Esophagus squamous epithelium (tissue), 4 donors: ENCODE measurements at regions not wholly inside any gene's neighbourhood (a gene's known extent, or its start where the extent isn't known, plus 50 kb on each side); places are given as distances from the start of the nearest gene placed in this dataset.

Experiments used
- POLR2A ChIP-seq, 4 donors: fragments of 450-650 bp; IDR thresholded peaks; one replicate each; pipeline ENCODE4 v1.6.1; 2017; ENCODE audit warnings: antibody characterized with exemption in 4 of 4, mild to moderate bottlenecking in 4 of 4, moderate library complexity in 3 of 4
- TF ChIP-seq, protein P1 (sequence below), 6 experiments: fragments of 450-650 bp in 4 of 6; fragments of 200-600 bp in 2 of 6; sonication (generic) in 2 of 6; IDR thresholded peaks; one replicate each; pipeline ENCODE4 v1.5.1; 2016 to 2019; ENCODE audit warnings: antibody characterized with exemption in 6 of 6, mild to moderate bottlenecking in 4 of 6, moderate library complexity in 4 of 6

DNA sequence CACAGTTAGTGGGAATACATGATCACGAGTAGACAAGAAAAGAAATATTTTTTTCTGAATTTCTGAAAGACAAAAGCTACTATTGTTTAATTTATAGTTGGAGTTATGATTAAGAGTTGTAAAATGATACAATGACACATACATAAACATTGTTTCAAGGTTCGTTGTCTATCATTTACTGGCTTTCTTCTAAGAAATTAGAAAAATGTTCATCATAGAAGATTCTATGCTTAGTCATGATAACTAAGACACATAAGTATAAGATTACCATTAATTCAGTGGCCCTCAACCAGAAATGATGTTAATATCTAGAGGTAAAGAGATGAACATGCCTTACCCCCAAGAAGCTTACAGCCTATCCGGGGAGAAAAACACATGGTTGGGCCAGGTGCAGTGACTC, 1832.8 kb upstream of the PRR20A start:
- TF ChIP-seq, protein P1, sequence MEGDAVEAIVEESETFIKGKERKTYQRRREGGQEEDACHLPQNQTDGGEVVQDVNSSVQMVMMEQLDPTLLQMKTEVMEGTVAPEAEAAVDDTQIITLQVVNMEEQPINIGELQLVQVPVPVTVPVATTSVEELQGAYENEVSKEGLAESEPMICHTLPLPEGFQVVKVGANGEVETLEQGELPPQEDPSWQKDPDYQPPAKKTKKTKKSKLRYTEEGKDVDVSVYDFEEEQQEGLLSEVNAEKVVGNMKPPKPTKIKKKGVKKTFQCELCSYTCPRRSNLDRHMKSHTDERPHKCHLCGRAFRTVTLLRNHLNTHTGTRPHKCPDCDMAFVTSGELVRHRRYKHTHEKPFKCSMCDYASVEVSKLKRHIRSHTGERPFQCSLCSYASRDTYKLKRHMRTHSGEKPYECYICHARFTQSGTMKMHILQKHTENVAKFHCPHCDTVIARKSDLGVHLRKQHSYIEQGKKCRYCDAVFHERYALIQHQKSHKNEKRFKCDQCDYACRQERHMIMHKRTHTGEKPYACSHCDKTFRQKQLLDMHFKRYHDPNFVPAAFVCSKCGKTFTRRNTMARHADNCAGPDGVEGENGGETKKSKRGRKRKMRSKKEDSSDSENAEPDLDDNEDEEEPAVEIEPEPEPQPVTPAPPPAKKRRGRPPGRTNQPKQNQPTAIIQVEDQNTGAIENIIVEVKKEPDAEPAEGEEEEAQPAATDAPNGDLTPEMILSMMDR (IDR thresholded peaks at IDR 0.05): no peak
- no peak for TF ChIP-seq POLR2A (IDR thresholded peaks at IDR 0.05)
